ENCODE measurements at regions not wholly inside any gene's neighbourhood (a gene's known extent, or its start where the extent isn't known, plus 50 kb on each side); places are given as distances from the start of the nearest gene placed in this dataset.

- H3K36me3 ChIP-seq (ENCODE audit: insufficient read depth, low read length): no peaks in the 10 kb centered on the region
- peaks cover 6% of the 10 kb centered on the region for H3K9me3 Mint-ChIP-seq (ENCODE audit: unreplicated experiment)
- no peaks in the 10 kb centered on the region for H3K4me1 ChIP-seq (ENCODE audit: insufficient read depth, low read length)
- H3K79me2 ChIP-seq (ENCODE audit: insufficient read depth, low read length): no peaks in the 10 kb centered on the region
- H3K27me3 Mint-ChIP-seq (ENCODE audit: low read depth, unreplicated experiment): no peaks in the 10 kb centered on the region
- no peak overlapping the region for H3K27ac Mint-ChIP-seq (ENCODE audit: unreplicated experiment)
- no peaks in the 10 kb centered on the region for H3K9me3 ChIP-seq (ENCODE audit: insufficient read depth, low read depth, low read length)
- DNase-seq (ENCODE audit: low read depth) (no peak), FAIRE-seq (no peak)
- no peak overlapping the region for H3K27ac ChIP-seq (ENCODE audit: low read depth, low read length)
- no peak overlapping the region for H3K9ac ChIP-seq (ENCODE audit: low read length)
- TF ChIP-seq EZH2 (IDR thresholded peaks at IDR 0.05; ENCODE audit: insufficient read depth, low read length): no peak
- TF ChIP-seq, protein P1, sequence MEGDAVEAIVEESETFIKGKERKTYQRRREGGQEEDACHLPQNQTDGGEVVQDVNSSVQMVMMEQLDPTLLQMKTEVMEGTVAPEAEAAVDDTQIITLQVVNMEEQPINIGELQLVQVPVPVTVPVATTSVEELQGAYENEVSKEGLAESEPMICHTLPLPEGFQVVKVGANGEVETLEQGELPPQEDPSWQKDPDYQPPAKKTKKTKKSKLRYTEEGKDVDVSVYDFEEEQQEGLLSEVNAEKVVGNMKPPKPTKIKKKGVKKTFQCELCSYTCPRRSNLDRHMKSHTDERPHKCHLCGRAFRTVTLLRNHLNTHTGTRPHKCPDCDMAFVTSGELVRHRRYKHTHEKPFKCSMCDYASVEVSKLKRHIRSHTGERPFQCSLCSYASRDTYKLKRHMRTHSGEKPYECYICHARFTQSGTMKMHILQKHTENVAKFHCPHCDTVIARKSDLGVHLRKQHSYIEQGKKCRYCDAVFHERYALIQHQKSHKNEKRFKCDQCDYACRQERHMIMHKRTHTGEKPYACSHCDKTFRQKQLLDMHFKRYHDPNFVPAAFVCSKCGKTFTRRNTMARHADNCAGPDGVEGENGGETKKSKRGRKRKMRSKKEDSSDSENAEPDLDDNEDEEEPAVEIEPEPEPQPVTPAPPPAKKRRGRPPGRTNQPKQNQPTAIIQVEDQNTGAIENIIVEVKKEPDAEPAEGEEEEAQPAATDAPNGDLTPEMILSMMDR (IDR thresholded peaks at IDR 0.05; ENCODE audit: insufficient read depth, low read depth, low read length): no peak
- no peaks in the 10 kb centered on the region for H4K20me1 ChIP-seq (ENCODE audit: insufficient read depth, low read length)
- H3K4me3 Mint-ChIP-seq (ENCODE audit: unreplicated experiment): no peak overlapping the region
- no peak overlapping the region for H3K4me3 ChIP-seq (ENCODE audit: insufficient read depth, low read depth, low read length)
- no peaks in the 10 kb centered on the region for H3K36me3 Mint-ChIP-seq (ENCODE audit: low read depth, unreplicated experiment)
- no peak overlapping the region for H3K4me2 ChIP-seq (ENCODE audit: low read length)
- no peaks in the 10 kb centered on the region for H3K27me3 ChIP-seq (ENCODE audit: insufficient read depth, low read length)
- no peak overlapping the region for H2AFZ ChIP-seq (ENCODE audit: low read depth, low read length)
- H3K4me1 Mint-ChIP-seq (ENCODE audit: low read depth, unreplicated experiment): no peaks in the 10 kb centered on the region
Measured at GRCh38 chr4:123640824-123641223, 244.2 kb downstream of the SPRY1 start.

- Histone ChIP-seq H3K27me3 (ENCODE audit: insufficient read depth, low read length) (no peaks in the 10 kb centered on the region), H3K36me3 (ENCODE audit: insufficient read depth, low read length) (no peaks in the 10 kb centered on the region), H4K20me1 (ENCODE audit: insufficient read depth, low read length) (no peaks in the 10 kb centered on the region), H3K4me3 (ENCODE audit: insufficient read depth, low read depth, low read length) (no peak overlapping the region), H3K79me2 (ENCODE audit: insufficient read depth, low read length) (no peaks in the 10 kb centered on the region), H3K9me3 (ENCODE audit: insufficient read depth, low read depth, low read length) (no peaks in the 10 kb centered on the region), H3K4me1 (ENCODE audit: insufficient read depth, low read length) (no peaks in the 10 kb centered on the region), H3K27ac (ENCODE audit: low read depth, low read length) (no peak overlapping the region), H2AFZ (ENCODE audit: low read depth, low read length) (no peak overlapping the region), H3K9ac (ENCODE audit: low read length) (no peak overlapping the region), H3K4me2 (ENCODE audit: low read length) (no peak overlapping the region)
- Mint-ChIP-seq H3K36me3 (ENCODE audit: low read depth, unreplicated experiment) (no peaks in the 10 kb centered on the region), H3K4me3 (ENCODE audit: unreplicated experiment) (no peak overlapping the region), H3K27ac (ENCODE audit: unreplicated experiment) (no peak overlapping the region), H3K4me1 (ENCODE audit: low read depth, unreplicated experiment) (no peaks in the 10 kb centered on the region), H3K27me3 (ENCODE audit: low read depth, unreplicated experiment) (no peaks in the 10 kb centered on the region), H3K9me3 (ENCODE audit: unreplicated experiment) (no peaks in the 10 kb centered on the region)
- FAIRE-seq (no peak), DNase-seq (ENCODE audit: low read depth) (no peak)
- TF ChIP-seq, protein P1 (IDR thresholded peaks at IDR 0.05; ENCODE audit: insufficient read depth, low read depth, low read length): no peak
- no peak for TF ChIP-seq EZH2 (IDR thresholded peaks at IDR 0.05; ENCODE audit: insufficient read depth, low read length)
Measured at GRCh38 chr4:123643691-123644090, 247.1 kb downstream of the SPRY1 start.

DNA sequence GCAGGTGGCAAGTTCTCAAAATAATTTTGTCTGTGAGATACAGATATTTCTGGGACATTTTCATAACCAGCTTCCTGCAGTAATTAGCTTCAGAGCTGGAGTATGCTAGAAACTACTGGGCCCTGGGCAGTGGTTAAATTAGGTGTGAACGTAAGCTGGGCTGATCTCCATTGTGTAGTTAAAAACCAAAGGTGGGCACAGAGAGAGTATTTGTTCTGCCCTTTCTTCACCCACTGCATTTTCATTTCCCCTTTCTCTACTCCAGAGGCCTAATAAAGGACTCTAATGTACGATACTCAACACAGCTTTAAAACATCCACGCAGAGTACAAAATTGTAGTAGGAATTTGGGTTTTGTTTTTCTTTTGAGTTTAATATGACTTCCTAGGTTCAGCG, 252.7 kb downstream of the SPRY1 start:
- H3K79me2 ChIP-seq (ENCODE audit: insufficient read depth, low read length): no peaks in the 10 kb centered on the region
- Mint-ChIP-seq H3K36me3 (ENCODE audit: low read depth, unreplicated experiment) (no peaks in the 10 kb centered on the region), H3K9me3 (ENCODE audit: unreplicated experiment) (no peaks in the 10 kb centered on the region), H3K27me3 (ENCODE audit: low read depth, unreplicated experiment) (no peaks in the 10 kb centered on the region), H3K4me3 (ENCODE audit: unreplicated experiment) (no peak overlapping the region), H3K27ac (ENCODE audit: unreplicated experiment) (no peak overlapping the region), H3K4me1 (ENCODE audit: low read depth, unreplicated experiment) (peaks cover 6% of the 10 kb centered on the region)
- no peaks in the 10 kb centered on the region for H3K27me3 ChIP-seq (ENCODE audit: insufficient read depth, low read length)
- no peak for DNase-seq (ENCODE audit: low read depth)
- no peak overlapping the region for H3K4me3 ChIP-seq (ENCODE audit: insufficient read depth, low read depth, low read length)
- H3K27ac ChIP-seq (ENCODE audit: low read depth, low read length): peak overlapping the region; percentile 43
- H2AFZ ChIP-seq (ENCODE audit: low read depth, low read length): no peak overlapping the region
- no peak for FAIRE-seq
- H3K36me3 ChIP-seq (ENCODE audit: insufficient read depth, low read length): no peaks in the 10 kb centered on the region
- H4K20me1 ChIP-seq (ENCODE audit: insufficient read depth, low read length): no peaks in the 10 kb centered on the region
- peak overlapping the region; percentile 69 for H3K4me2 ChIP-seq (ENCODE audit: low read length)
- no peaks in the 10 kb centered on the region for H3K9me3 ChIP-seq (ENCODE audit: insufficient read depth, low read depth, low read length)
- TF ChIP-seq EZH2 (IDR thresholded peaks at IDR 0.05; ENCODE audit: insufficient read depth, low read length): no peak
- TF ChIP-seq, protein P1 (IDR thresholded peaks at IDR 0.05; ENCODE audit: insufficient read depth, low read depth, low read length): no peak
- peak overlapping the region; percentile 59 for H3K9ac ChIP-seq (ENCODE audit: low read length)
- H3K4me1 ChIP-seq (ENCODE audit: insufficient read depth, low read length): no peaks in the 10 kb centered on the region
